Skin epidermis (tissue), 12 donors: ENCODE measurements at regions not wholly inside any gene's neighbourhood (a gene's known extent, or its start where the extent isn't known, plus 50 kb on each side); places are given as distances from the start of the nearest gene placed in this dataset.

Experiments
- H3K27ac ChIP-seq, 21 experiments: fragments of 200-600 bp; sonication (generic) in 11 of 21; one replicate each; pipeline ENCODE4 v1.5.0; 2020; ENCODE audit warnings: mild to moderate bottlenecking in 3 of 21, inconsistent platforms in 2 of 21, moderate library complexity in 2 of 21
- H3K4me3 ChIP-seq, 7 experiments: fragments of 200-600 bp; sonication (generic) in 2 of 7; one replicate each; pipeline ENCODE4 v1.5.0; 2020; ENCODE audit warnings: inconsistent platforms in 2 of 7, mild to moderate bottlenecking in 2 of 7, moderate library complexity in 1 of 7

- H3K27ac ChIP-seq: no peak overlapping the region
- H3K4me3 ChIP-seq: no peak overlapping the region
Observed at GRCh38 chr6:104589940-104590339, 269.8 kb downstream of the HACE1 start.

- H3K4me3 ChIP-seq: no peak overlapping the region
Observed at GRCh38 chr6:104585646-104586045, 274.1 kb downstream of the HACE1 start.

GRCh38 chr6:104580452-104580851 is 279.3 kb downstream of the HACE1 start:
- Histone ChIP-seq H3K27ac (no peak overlapping the region), H3K4me3 (no peak overlapping the region)

More at GRCh38 chr6:104585646-104586045, 274.1 kb downstream of the HACE1 start:
- H3K27ac ChIP-seq: no peak overlapping the region

- Histone ChIP-seq H3K4me3 (no peak overlapping the region), H3K27ac (no peak overlapping the region)
Observed at GRCh38 chr6:104579310-104579863, 280.3 kb downstream of the HACE1 start.

- no peak overlapping the region for H3K4me3 ChIP-seq
- H3K27ac ChIP-seq: no peak overlapping the region
Observed at GRCh38 chr6:104575536-104575935, 284.2 kb downstream of the HACE1 start.

- H3K4me3 ChIP-seq: no peak overlapping the region
Observed at GRCh38 chr6:104574135-104574750, 285.5 kb downstream of the HACE1 start.

GRCh38 chr6:104573350-104573749 is 286.4 kb downstream of the HACE1 start:
- no peak overlapping the region for H3K4me3 ChIP-seq
- peak overlapping the region in 1 of 21 experiments; percentile 35 for H3K27ac ChIP-seq

More at GRCh38 chr6:104574135-104574750, 285.5 kb downstream of the HACE1 start:
- H3K27ac ChIP-seq: no peak overlapping the region

- Histone ChIP-seq H3K4me3 (no peak overlapping the region), H3K27ac (no peak overlapping the region)
Observed at GRCh38 chr6:104572901-104573300, 286.8 kb downstream of the HACE1 start.

GRCh38 chr6:104566411-104566810 is 293.3 kb downstream of the HACE1 start:
- Histone ChIP-seq H3K4me3 (no peak overlapping the region), H3K27ac (no peak overlapping the region)

GRCh38 chr6:104563306-104563705 is 296.4 kb downstream of the HACE1 start:
- Histone ChIP-seq H3K27ac (no peak overlapping the region), H3K4me3 (no peak overlapping the region)

GRCh38 chr6:104559435-104560202 is 300.1 kb downstream of the HACE1 start:
- no peak overlapping the region for H3K4me3 ChIP-seq

GRCh38 chr6:104558746-104559145 is 301.0 kb downstream of the HACE1 start:
- no peak overlapping the region for H3K27ac ChIP-seq
- H3K4me3 ChIP-seq: no peak overlapping the region

More at GRCh38 chr6:104559435-104560202, 300.1 kb downstream of the HACE1 start:
- no peak overlapping the region for H3K27ac ChIP-seq

- Histone ChIP-seq H3K27ac (no peak overlapping the region), H3K4me3 (no peak overlapping the region)
Observed at GRCh38 chr6:104548297-104548696, 311.4 kb downstream of the HACE1 start.

- Histone ChIP-seq H3K27ac (no peak overlapping the region), H3K4me3 (no peak overlapping the region)
Observed at GRCh38 chr6:104541411-104541810, 318.3 kb downstream of the HACE1 start.

- Histone ChIP-seq H3K27ac (no peak overlapping the region), H3K4me3 (no peak overlapping the region)
Observed at GRCh38 chr6:104540743-104541142, 319.0 kb downstream of the HACE1 start.

- Histone ChIP-seq H3K27ac (no peak overlapping the region), H3K4me3 (no peak overlapping the region)
Observed at GRCh38 chr6:104539173-104539572, 320.5 kb downstream of the HACE1 start.

GRCh38 chr6:104537872-104538271 is 321.8 kb downstream of the HACE1 start:
- Histone ChIP-seq H3K27ac (no peak overlapping the region), H3K4me3 (no peak overlapping the region)

- no peak overlapping the region for H3K27ac ChIP-seq
- no peak overlapping the region for H3K4me3 ChIP-seq
Observed at GRCh38 chr6:104537180-104537579, 322.5 kb downstream of the HACE1 start.

- Histone ChIP-seq H3K27ac (peak overlapping the region in 1 of 21 experiments; percentile 22), H3K4me3 (no peak overlapping the region)
Observed at GRCh38 chr6:104532462-104532861, 327.3 kb downstream of the HACE1 start.

GRCh38 chr6:104531646-104532045 is 328.1 kb downstream of the HACE1 start:
- Histone ChIP-seq H3K27ac (no peak overlapping the region), H3K4me3 (no peak overlapping the region)
